ENCODE measurements at regions not wholly inside any gene's neighbourhood (a gene's known extent, or its start where the extent isn't known, plus 50 kb on each side); places are given as distances from the start of the nearest gene placed in this dataset.

GRCh38 chr4:67014592-67014991, 530.7 kb downstream of the CENPC start:
- TF ChIP-seq, protein P1, sequence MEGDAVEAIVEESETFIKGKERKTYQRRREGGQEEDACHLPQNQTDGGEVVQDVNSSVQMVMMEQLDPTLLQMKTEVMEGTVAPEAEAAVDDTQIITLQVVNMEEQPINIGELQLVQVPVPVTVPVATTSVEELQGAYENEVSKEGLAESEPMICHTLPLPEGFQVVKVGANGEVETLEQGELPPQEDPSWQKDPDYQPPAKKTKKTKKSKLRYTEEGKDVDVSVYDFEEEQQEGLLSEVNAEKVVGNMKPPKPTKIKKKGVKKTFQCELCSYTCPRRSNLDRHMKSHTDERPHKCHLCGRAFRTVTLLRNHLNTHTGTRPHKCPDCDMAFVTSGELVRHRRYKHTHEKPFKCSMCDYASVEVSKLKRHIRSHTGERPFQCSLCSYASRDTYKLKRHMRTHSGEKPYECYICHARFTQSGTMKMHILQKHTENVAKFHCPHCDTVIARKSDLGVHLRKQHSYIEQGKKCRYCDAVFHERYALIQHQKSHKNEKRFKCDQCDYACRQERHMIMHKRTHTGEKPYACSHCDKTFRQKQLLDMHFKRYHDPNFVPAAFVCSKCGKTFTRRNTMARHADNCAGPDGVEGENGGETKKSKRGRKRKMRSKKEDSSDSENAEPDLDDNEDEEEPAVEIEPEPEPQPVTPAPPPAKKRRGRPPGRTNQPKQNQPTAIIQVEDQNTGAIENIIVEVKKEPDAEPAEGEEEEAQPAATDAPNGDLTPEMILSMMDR (conservative IDR thresholded peaks at IDR 0.05; ENCODE audit: low read length), result no peak
- TF ChIP-seq EZH2phosphoT487 (IDR thresholded peaks at IDR 0.05; ENCODE audit: borderline replicate concordance), result no peak
